Ovary (tissue), 7 donors: ENCODE measurements at regions not wholly inside any gene's neighbourhood (a gene's known extent, or its start where the extent isn't known, plus 50 kb on each side); places are given as distances from the start of the nearest gene placed in this dataset. TPM values are rescaled to one million over a fixed set of nuclear protein-coding genes. Genes with fewer than 3 reads are reported as not detected.

Source experiments
- DNase-seq, 5 donors: peaks; one replicate each; pipeline ENCODE4 v3.0.0-alpha.2; 2019 to 2020
- H3K27ac ChIP-seq, 2 donors: fragments of 200-600 bp; one replicate each; pipeline versions ENCODE4 v1.5.1 to v1.8.0; 2019 to 2022
- H3K27me3 ChIP-seq: fragments of 200-600 bp; one replicate; pipeline ENCODE4 v1.8.0; 2022
- H3K36me3 ChIP-seq: fragments of 200-600 bp; sonication (generic); one replicate; pipeline ENCODE4 v1.5.1; 2019
- H3K4me1 ChIP-seq: one replicate; pipeline ENCODE4 v1.8.1; 2013; ENCODE audit warnings: mild to moderate bottlenecking, moderate library complexity; ENCODE audit not compliant: insufficient read depth
- H3K4me3 ChIP-seq: fragments of 200-600 bp; sonication (generic); one replicate; pipeline ENCODE4 v1.5.1; 2017
- H3K9me3 ChIP-seq, 2 donors: fragments of 200-600 bp in 1 of 2; sonication (generic) in 1 of 2; one replicate each; pipeline versions ENCODE4 v1.5.1 to v1.8.1; 2013 to 2019; ENCODE audit warnings: mild to moderate bottlenecking in 1 of 2, moderate library complexity in 1 of 2
- EP300 ChIP-seq: sonication (generic); formaldehyde crosslinking; IDR thresholded peaks from one replicate; pipeline ENCODE4 v1.6.1; 2017; ENCODE audit warnings: antibody characterized with exemption
- POLR2A ChIP-seq: fragments of 450-650 bp; IDR thresholded peaks from one replicate; pipeline ENCODE4 v1.6.1; 2017; ENCODE audit warnings: antibody characterized with exemption, mild to moderate bottlenecking, moderate library complexity
- WGBS, 3 donors: extraction: QIAGEN DNeasy Blood & Tissue Kit in 1 of 3; methylation state at CpG; one replicate each; pipeline versions ENCODE4 v1.1.5 to v1.1.7; 2013 to 2017; 5-methylcytosine and 5-hydroxymethylcytosine counted together
- intact Hi-C, 4 donors: fragments of 100-400 bp; cut with DNase I; formaldehyde crosslinking; loops; one replicate each; pipeline versions ENCODE4 v1.11.0 to v1.15.1; 2022 to 2023
- small RNA-seq: library from RNA; depleted of rRNA; stranded (forward); fragments of <200 nt; gene quantifications from one replicate; pipeline ENCODE3, GENCODE V24; 2016
- TF ChIP-seq, protein P1 (sequence below), 3 donors: fragments of 450-650 bp in 2 of 3; fragments of 200-600 bp in 1 of 3; IDR thresholded peaks; one replicate each; pipeline versions ENCODE4 v1.5.1 to v1.8.0; 2016 to 2022; ENCODE audit warnings: antibody characterized with exemption in 3 of 3, mild to moderate bottlenecking in 1 of 3
- donor health status: DM: no; HTN: no; CAD: no; lungs with moderate emphysema.
- donor health status: DM: no; HTN: no; CAD: no.
- donor health status: Bipolar disorder and iron deficiency.
- donor health status: DM: no; HTN: no; CAD: no.
- donor health status: DM: yes; HTN: yes; CAD: no.

DNA sequence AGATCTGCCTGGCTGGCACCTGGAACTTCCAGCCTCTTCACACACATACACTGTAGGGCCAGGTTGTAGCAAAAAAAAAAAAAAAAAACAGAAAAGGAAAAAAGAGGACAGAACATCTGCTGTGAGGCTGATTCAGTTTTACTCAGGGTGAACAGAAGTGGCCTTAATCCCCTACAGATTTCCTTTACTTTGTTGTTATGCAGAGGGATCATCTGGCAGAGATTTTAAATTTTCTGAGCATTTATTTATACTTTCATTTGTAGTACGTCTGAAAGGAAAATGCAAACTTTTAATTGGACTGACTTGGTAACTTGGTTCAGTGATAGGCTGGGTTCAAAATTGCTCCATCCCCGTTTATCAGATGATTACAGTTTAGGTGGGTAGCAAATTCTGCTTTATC lies 50.8 kb upstream of the PRICKLE1 start:
- intact Hi-C loops: no loop called here
- Histone ChIP-seq H3K36me3 (no peaks in the 10 kb centered on the region), H3K27me3 (no peaks in the 10 kb centered on the region), H3K9me3 (no peaks in the 10 kb centered on the region), H3K4me3 (no peak overlapping the region), H3K4me1 (peaks cover 2% of the 10 kb centered on the region), H3K27ac (no peak overlapping the region)
- no peak for DNase-seq
- WGBS, 3 donors: 62 to 76% (median 72%) methylated on average over 2 of the region's 2 CpGs
- TF ChIP-seq EP300 (no peak), POLR2A (no peak)
- TF ChIP-seq, protein P1, sequence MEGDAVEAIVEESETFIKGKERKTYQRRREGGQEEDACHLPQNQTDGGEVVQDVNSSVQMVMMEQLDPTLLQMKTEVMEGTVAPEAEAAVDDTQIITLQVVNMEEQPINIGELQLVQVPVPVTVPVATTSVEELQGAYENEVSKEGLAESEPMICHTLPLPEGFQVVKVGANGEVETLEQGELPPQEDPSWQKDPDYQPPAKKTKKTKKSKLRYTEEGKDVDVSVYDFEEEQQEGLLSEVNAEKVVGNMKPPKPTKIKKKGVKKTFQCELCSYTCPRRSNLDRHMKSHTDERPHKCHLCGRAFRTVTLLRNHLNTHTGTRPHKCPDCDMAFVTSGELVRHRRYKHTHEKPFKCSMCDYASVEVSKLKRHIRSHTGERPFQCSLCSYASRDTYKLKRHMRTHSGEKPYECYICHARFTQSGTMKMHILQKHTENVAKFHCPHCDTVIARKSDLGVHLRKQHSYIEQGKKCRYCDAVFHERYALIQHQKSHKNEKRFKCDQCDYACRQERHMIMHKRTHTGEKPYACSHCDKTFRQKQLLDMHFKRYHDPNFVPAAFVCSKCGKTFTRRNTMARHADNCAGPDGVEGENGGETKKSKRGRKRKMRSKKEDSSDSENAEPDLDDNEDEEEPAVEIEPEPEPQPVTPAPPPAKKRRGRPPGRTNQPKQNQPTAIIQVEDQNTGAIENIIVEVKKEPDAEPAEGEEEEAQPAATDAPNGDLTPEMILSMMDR (IDR thresholded peaks at IDR 0.05): no peak

DNA sequence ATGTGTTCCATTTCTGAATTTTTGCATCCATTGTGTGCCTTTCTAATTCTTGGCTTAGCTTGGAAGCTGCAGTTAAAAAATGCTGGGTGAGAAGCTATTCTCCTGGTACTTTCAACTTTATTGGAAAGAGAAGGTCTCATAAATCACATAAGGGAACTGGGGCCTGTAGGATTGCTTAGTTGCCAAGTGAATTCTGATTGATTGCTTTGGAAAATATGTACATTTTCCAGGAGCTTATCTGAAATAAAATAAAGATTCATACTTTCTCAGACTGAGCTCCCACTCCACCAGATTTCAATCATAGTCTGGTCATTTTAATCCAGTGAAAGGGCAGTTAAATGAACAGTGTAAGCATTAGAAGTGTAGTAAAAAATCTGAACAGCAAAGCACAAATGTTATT lies 50.0 kb upstream of the PRICKLE1 start:
- H3K4me1 ChIP-seq: peaks cover 2% of the 10 kb centered on the region
- no peaks in the 10 kb centered on the region for H3K27me3 ChIP-seq
- DNase-seq: no peak
- H3K9me3 ChIP-seq: no peaks in the 10 kb centered on the region
- intact Hi-C loops: no loop called here
- H3K27ac ChIP-seq: no peak overlapping the region
- no peak overlapping the region for H3K4me3 ChIP-seq
- H3K36me3 ChIP-seq: no peaks in the 10 kb centered on the region
- TF ChIP-seq EP300: no peak
- TF ChIP-seq POLR2A: no peak
- TF ChIP-seq, protein P1 (IDR thresholded peaks at IDR 0.05): no peak

Small RNAs in the stretch of these regions (small RNA-seq; reads per million reads assigned to genes)
- gene MRPS36P5 (not detected), gene RPS27P21 (not detected)
